SHP77 treated with DMSO at 0.1 percent for 48 hours (cell line): ENCODE measurements at regions not wholly inside any gene's neighbourhood (a gene's known extent, or its start where the extent isn't known, plus 50 kb on each side); places are given as distances from the start of the nearest gene placed in this dataset.
"Not testable (repeated sequence)": the region's sequence is repeated elsewhere in the genome, so short reads cannot be mapped to it uniquely, and the experiment has no call there.

Source experiments
- DNase-seq: peaks from one replicate; lab custom pipeline; 2025; lab: John Stamatoyannopoulos, UW

- DNase-seq, result not testable (repeated sequence)
These were observed 112.5 kb upstream of the LPCAT1 start for GRCh38 chr5:1636208-1636770.

GRCh38 chr5:1635477-1635876, 111.7 kb upstream of the LPCAT1 start:
- DNase-seq, result not testable (repeated sequence)

GRCh38 chr5:1634337-1634661, 110.5 kb upstream of the LPCAT1 start:
- DNase-seq, result no peak

DNA sequence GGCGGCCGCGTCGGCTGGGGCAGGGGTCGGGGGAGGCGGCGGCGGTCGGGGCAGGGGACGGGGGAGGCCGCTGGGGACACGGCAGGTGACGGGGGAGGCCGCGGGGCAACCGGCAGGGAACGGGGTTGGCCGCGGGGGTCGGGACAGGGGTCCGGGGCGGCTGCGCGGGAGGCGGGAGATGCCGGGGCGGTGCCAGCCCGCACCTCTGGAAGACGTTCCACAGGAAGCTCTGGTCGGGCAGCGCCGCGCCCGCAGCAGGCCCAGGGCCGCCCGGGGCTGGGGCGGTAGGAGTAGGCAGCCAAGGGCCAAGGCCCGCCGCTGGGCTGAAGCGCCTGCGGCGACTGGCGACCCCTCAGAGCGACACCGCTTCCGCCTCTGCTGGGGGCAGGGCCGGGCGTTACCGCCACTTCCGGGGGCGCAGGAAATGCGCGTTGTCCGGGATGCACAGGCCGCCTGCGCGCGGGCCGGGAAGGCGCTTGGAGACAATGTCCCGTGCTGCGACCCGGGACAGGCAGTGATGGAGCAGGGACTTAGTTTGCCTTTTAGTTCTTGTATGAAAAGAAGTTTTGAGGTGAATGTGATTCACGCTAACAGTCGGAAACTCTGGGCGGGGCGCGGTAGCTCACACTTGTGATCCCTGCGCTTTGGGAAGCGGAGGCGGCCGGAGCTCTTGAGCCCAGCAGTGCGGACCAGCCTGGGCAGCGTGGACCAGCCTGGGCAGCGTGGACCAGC, 110.0 kb upstream of the LPCAT1 start:
- DNase-seq, result peak; percentile 83

DNA sequence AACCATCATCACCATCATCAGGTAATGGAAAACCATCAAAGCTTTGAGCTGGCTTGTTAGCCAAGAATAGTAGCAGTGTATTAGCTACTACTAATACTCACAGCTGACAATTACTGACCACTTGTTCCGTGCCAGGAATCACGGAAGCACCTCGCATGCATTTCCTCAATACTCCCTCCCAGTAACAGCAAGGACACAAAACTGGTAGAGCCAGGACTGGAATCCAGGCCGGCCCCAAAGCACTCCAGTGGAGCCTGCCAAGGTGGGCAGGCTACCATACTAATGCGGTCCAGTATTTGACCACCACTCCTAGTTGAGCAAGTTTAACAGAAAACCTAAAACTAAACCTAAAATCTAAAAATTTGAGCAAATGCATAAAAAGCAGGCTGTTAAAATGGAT, 107.2 kb upstream of the LPCAT1 start:
- not testable (repeated sequence) for DNase-seq

- not testable (repeated sequence) for DNase-seq
These were observed 102.6 kb upstream of the LPCAT1 start for GRCh38 chr5:1626397-1626796.

DNA sequence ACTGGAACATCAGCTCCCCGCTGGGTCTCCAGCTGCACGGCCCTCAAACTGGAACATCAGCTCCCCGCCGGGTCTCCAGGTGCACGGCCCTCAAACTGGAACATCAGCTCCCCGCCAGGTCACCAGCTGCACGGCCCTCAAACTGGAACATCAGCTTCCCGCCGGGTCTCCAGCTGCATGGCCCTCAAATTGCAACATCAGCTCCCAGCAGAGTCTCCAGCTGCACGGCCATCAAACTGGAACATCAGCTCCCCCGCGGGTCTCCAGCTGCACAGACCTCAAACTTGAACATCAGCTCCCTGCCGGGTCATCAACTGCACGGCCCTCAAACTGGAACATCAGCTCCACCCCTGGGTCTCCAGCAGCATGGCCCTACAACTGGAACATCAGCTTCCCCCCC, 95.8 kb upstream of the LPCAT1 start:
- not testable (repeated sequence) for DNase-seq

DNA sequence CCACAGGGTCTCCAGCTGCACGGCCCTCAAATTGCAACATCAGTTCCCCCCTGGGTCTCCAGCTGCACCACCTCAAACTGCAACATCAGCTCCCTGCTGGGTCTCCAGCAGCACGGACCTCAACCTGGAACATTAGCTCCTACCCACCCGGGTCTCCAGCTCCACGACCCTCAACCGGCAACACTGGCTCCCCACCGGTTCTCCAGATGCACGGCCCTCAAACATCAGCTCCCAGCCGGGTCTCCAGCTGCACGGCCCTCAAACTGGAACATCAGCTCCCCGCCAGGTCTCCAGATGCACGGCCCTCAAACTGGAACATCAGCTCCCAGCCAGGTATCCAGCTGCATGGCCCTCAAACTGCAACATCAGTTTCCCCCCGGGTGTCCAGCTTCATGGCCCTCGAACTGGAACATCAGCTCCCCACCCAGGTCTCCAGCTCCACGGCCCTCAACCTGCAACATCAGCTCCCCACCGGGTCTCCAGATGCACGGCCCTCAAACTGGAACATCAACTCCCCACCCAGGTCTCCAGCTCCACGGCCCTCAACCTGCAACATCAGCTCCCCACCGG, 94.6 kb upstream of the LPCAT1 start:
- DNase-seq, result not testable (repeated sequence)

DNA sequence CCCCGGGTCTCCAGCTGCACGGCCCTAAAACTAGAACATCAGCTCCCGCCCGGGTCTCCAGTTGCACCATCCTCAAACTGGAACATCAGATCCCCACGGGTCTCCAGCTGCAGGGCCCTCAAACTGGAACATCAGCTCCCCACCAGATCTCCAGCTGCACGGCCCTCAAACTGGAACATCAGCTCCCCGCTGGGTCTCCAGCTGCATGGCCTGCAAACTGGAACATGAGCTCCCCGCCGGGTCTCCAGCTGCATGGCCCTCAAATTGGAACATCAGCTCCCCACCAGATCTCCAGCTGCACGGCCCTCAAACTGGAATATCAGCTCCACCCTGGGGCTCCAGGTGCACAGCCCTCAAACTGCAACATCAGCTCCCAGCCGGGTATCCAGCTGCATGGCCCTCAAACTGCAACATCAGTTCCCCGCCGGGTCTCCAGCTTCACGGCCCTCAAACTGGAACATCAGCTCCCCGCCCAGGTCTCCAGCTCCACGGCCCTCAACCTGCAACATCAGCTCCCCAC, 93.5 kb upstream of the LPCAT1 start:
- not testable (repeated sequence) for DNase-seq

GRCh38 chr5:1613515-1613914, 89.8 kb upstream of the LPCAT1 start:
- DNase-seq, result not testable (repeated sequence)

- not testable (repeated sequence) for DNase-seq
These were observed 86.8 kb upstream of the LPCAT1 start for GRCh38 chr5:1610526-1610925.

- DNase-seq, result not testable (repeated sequence)
These were observed 85.4 kb upstream of the LPCAT1 start for GRCh38 chr5:1609111-1609510.

GRCh38 chr5:1608336-1608735, 84.6 kb upstream of the LPCAT1 start:
- not testable (repeated sequence) for DNase-seq

DNA sequence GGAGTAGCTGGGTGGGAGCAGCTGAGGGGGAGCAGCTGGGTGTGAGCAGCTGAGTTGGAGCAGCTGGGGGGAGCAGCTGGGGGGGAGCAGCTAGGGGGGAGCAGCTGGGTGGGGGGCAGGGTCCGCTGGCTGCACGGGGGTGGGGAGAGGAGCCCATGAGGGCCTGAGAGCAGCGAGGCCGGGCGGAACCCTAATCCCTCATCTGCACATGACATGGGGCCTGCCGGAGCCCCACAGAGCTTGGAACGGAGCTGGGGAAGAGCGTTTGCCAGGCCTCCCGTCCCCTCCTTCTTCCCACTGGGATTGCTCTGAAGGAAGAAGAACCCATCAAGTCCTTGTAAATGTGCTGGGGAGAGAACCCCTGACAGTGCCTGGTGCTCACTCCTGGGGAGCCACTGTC, 83.2 kb upstream of the LPCAT1 start:
- not testable (repeated sequence) for DNase-seq

GRCh38 chr5:1603916-1604315, 80.2 kb upstream of the LPCAT1 start:
- DNase-seq, result peak; percentile 52

GRCh38 chr5:1601565-1601964, 77.8 kb upstream of the LPCAT1 start:
- peak; percentile 50 for DNase-seq

DNA sequence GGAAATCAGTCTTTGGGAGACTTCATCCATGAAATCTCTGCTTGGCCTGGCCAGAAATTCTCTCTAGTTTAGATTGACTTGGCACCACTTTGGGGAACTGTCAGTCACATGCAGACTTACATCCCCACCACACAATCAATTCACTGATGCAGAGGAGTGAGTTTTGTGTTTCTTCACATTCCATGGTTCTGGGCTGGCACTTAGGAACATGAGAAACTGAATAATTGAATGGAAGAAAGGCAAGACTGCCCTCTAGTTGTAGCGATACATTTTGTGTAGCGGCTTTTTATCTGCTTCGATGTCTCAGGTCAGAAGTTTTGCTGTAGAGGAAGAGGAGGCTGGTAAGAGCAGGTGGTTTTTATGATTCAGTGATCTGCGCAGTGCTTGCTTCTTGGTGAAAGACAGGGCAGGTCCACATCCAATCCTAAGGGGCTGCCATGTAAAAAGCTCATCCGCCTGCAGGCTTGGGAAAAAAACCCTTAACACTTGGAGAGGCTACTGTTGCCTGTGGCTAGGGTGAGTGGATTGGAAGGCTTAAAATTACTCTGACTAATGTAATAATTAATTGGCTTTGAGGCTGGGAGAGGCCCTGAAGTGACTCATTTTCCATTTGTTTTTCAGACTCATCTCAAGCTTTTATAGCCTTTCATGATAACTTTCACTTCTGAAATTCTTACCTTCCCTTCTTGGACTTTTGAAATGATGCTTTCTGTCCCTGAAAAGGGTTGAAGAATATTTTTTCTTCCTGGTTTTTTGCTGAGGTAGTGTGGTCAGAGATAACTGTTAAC, 75.4 kb upstream of the LPCAT1 start:
- not testable (repeated sequence) for DNase-seq

GRCh38 chr5:1597093-1597473, 73.3 kb upstream of the LPCAT1 start:
- not testable (repeated sequence) for DNase-seq

GRCh38 chr5:1596462-1597092, 72.8 kb upstream of the LPCAT1 start:
- DNase-seq, result not testable (repeated sequence)

DNA sequence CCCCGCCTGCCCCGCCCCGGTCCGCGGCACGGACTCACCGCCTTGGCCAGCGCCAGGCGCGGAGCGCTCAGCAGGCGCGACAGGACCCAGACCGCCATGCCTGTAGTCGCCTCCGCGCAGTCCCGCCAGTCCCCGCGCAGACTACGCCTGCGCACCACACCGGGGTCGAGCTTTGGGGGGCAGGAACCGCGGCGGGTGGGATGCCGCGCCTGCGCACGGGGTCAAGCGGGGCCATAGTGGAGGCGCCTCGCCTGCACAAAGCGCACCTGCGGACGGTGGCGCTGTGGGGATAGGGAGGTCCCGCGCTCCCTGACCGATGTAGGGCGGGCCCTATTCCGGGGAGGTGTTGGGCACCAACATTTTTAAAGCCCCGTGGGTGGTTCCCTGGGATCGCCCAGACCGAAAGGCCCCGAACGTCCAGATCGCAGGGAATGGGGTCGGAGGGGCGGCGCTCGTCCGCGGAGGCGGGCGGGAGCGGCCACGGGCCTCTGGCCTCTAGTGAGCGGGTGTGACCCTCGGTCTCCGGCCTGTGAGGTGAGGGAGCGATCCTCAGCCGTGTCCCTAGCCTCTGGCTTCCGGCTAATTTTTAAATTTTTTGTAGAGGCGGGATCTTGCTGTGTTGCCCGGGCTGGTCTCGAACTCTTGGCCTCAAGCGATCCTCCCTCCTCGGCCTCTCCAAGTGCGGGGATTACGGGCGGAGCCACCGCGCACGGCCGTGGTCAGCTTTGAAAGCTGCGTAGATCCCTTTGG, 70.8 kb upstream of the LPCAT1 start:
- peak; percentile 86 for DNase-seq

DNA sequence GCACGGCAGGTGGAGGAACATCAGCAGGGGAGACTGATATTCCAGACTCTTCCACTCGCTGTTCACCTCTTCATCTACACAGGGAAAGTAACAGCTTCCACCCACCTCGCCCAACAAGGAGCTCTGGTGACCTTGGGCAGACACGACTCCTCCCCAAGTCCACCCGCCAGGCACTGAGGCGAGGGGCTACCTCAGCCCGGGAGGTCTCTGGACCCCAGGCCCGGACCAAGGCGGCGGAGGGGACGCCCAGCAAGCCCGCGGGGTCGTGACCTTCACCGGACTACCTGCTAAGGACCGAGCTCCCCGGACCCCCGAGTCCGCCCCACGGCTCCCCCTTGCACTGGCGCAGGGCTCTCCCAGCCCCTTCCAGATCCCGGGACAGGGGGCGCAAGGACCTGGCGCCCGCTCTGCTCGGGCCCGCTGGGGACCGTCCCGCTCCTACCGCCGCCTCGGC, 70.2 kb upstream of the LPCAT1 start:
- peak; percentile 14 for DNase-seq
